GM23338 (cell line): ENCODE measurements at regions not wholly inside any gene's neighbourhood (a gene's known extent, or its start where the extent isn't known, plus 50 kb on each side); places are given as distances from the start of the nearest gene placed in this dataset.
A peak's percentile ranks its signal among the peaks of the same experiment; 100 is the strongest.

Experiments
- ATAC-seq: fragments of 200-7000 bp; cut with Tn5 transposase; 3 replicates; pipeline ENCODE4 v1.9.1; 2020
- DNase-seq: peaks from one replicate; pipeline ENCODE4 v3.0.0-alpha.2; 2015; ENCODE audit warnings: low spot score
- H2AFZ ChIP-seq: fragments of 200-600 bp; sonication (generic); 2 replicates; pipeline ENCODE4 v1.8.0; 2016; ENCODE audit warnings: antibody characterized with exemption, mild to moderate bottlenecking, moderate library complexity
- H3F3A ChIP-seq: fragments of 200-600 bp; sonication (generic); replicated peaks from 2 replicates; pipeline ENCODE4 v1.8.0; 2017; ENCODE audit warnings: antibody characterized with exemption, mixed run types, low read depth
- H3K27ac ChIP-seq: fragments of 200-600 bp; sonication (generic); 2 replicates; pipeline ENCODE4 v1.6.1; 2016; ENCODE audit warnings: low read depth
- H3K27me3 ChIP-seq: fragments of 200-600 bp; sonication (generic); 2 replicates; pipeline ENCODE4 v1.8.0; 2016; ENCODE audit warnings: mild to moderate bottlenecking, mixed run types, moderate library complexity; ENCODE audit not compliant: insufficient read depth
- H3K36me3 ChIP-seq: fragments of 200-600 bp; sonication (generic); 2 replicates; pipeline ENCODE4 v1.8.0; 2016; ENCODE audit warnings: mild to moderate bottlenecking; ENCODE audit not compliant: insufficient read depth
- H3K4me1 ChIP-seq: fragments of 200-600 bp; sonication (generic); 2 replicates; pipeline ENCODE4 v1.8.0; 2016; ENCODE audit warnings: mild to moderate bottlenecking, moderate library complexity; ENCODE audit not compliant: insufficient read depth
- H3K4me2 ChIP-seq: fragments of 200-600 bp; sonication (generic); 2 replicates; pipeline ENCODE4 v1.7.1; 2017; ENCODE audit warnings: mixed run types
- H3K4me3 ChIP-seq: fragments of 200-600 bp; sonication (generic); 2 replicates; pipeline ENCODE4 v1.6.1; 2016; ENCODE audit warnings: mixed run types
- H3K79me2 ChIP-seq: fragments of 200-600 bp; sonication (generic); replicated peaks from 2 replicates; pipeline ENCODE4 v1.8.0; 2017; ENCODE audit warnings: mild to moderate bottlenecking; ENCODE audit not compliant: insufficient read depth
- H3K9me2 ChIP-seq: fragments of 200-600 bp; sonication (generic); 2 replicates; pipeline ENCODE4 v1.8.0; 2017; ENCODE audit not compliant: insufficient read depth
- H4K20me1 ChIP-seq: fragments of 200-600 bp; sonication (generic); replicated peaks from 2 replicates; pipeline ENCODE4 v1.8.0; 2017; ENCODE audit warnings: mild to moderate bottlenecking; ENCODE audit not compliant: insufficient read depth
- H3K27ac Mint-ChIP-seq: 2 replicates; pipeline ENCODE4 v1.8.0; 2020; ENCODE audit warnings: inconsistent platforms, mild to moderate bottlenecking, moderate library complexity, mixed read lengths
- H3K27me3 Mint-ChIP-seq: 3 replicates; pipeline ENCODE4 v1.8.0; 2022; ENCODE audit warnings: low read depth, mild to moderate bottlenecking, moderate library complexity, mixed read lengths, inconsistent platforms; ENCODE audit not compliant: insufficient read depth, poor library complexity
- H3K36me3 Mint-ChIP-seq: 3 replicates; pipeline ENCODE4 v1.8.0; 2021; ENCODE audit warnings: low read depth, mild to moderate bottlenecking, inconsistent platforms, moderate library complexity, mixed read lengths
- H3K4me1 Mint-ChIP-seq: 3 replicates; pipeline ENCODE4 v1.8.0; 2020; ENCODE audit warnings: mild to moderate bottlenecking, inconsistent platforms, mixed read lengths
- H3K4me3 Mint-ChIP-seq: 3 replicates; pipeline ENCODE4 v1.8.0; 2021; ENCODE audit warnings: moderate library complexity, mild to moderate bottlenecking, inconsistent platforms, mixed read lengths
- H3K9me3 Mint-ChIP-seq: 3 replicates; pipeline ENCODE4 v1.8.0; 2020; ENCODE audit warnings: moderate library complexity, mild to moderate bottlenecking, inconsistent platforms, mixed read lengths
- CREB1 ChIP-seq: fragments of 250-450 bp; sonication (Bioruptor Pico); IDR thresholded peaks from 2 replicates; pipeline ENCODE4 v1.5.0; 2020; ENCODE audit warnings: low read depth, mild to moderate bottlenecking, moderate library complexity
- EZH2 ChIP-seq: fragments of 200-600 bp; sonication (generic); IDR thresholded peaks from one replicate; pipeline ENCODE4 v1.8.0; 2017; ENCODE audit warnings: antibody characterized with exemption, mild to moderate bottlenecking, low read depth; ENCODE audit not compliant: unreplicated experiment
- EZH2phosphoT487 ChIP-seq: fragments of 200-600 bp; sonication (generic); IDR thresholded peaks from one replicate; pipeline ENCODE4 v1.8.1; 2018; ENCODE audit warnings: antibody characterized with exemption; ENCODE audit not compliant: unreplicated experiment
- JUNB ChIP-seq: IDR thresholded peaks from one replicate; pipeline ENCODE4 v1.6.1; 2016; ENCODE audit warnings: antibody characterized with exemption; ENCODE audit not compliant: unreplicated experiment
- NANOG ChIP-seq: IDR thresholded peaks from 2 replicates; pipeline ENCODE4 v1.6.1; 2016; ENCODE audit warnings: antibody characterized with exemption, borderline replicate concordance
- POLR2AphosphoS5 ChIP-seq: IDR thresholded peaks from 2 replicates; pipeline ENCODE4 v1.6.1; 2016; ENCODE audit warnings: antibody characterized with exemption, low read depth
- ZNF331 ChIP-seq: fragments of 250-450 bp; sonication (Bioruptor Pico); IDR thresholded peaks from 2 replicates; pipeline ENCODE4 v1.5.0; 2020; ENCODE audit warnings: low read depth, mild to moderate bottlenecking, moderate library complexity
- ZNF462 ChIP-seq: fragments of 250-450 bp; sonication (Bioruptor Pico); IDR thresholded peaks from 2 replicates; pipeline ENCODE4 v1.5.0; 2020; ENCODE audit warnings: mild to moderate bottlenecking, moderate library complexity
- TF ChIP-seq, protein P1 (sequence below), 2 experiments: fragments of 200-600 bp in 1 of 2; sonication (generic) in 1 of 2; conservative IDR thresholded peaks; 2 replicates each; pipeline versions ENCODE4 v1.5.1 to v1.6.1; 2016 to 2017; ENCODE audit warnings: antibody characterized with exemption in 2 of 2, low read depth in 2 of 2, mild to moderate bottlenecking in 2 of 2, moderate library complexity in 1 of 2

GRCh38 chr14:34122650-34123049 lies 171.8 kb upstream of the EGLN3 start (continued):
- no peak for TF ChIP-seq ZNF331 (CRISPR knock-in tag)

DNA sequence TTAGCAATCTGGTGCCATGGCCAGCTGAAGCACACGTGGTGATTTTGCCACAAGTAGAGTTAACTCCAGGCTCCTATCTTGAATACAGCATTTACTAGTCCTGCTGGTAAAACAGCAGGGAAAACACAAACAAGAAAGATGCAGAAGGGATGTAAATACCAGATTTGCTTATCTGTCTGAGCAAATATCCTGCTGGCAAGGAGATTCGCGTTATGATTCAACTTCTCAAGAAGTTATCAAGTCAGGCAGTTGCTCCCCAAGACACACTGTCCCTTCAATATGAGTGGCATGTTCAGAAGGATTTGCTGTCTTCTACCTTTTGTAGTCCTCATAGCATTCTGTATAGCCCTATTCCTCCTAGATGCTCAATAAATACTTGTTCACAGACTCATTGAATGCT lies 171.2 kb upstream of the EGLN3 start:
- H3K4me3 Mint-ChIP-seq = no peak overlapping the region
- no peaks in the 10 kb centered on the region for H3K4me1 Mint-ChIP-seq
- H4K20me1 ChIP-seq = no peaks in the 10 kb centered on the region
- H3K9me3 Mint-ChIP-seq = no peaks in the 10 kb centered on the region; the same call in 2 of the 3 replicates
- TF ChIP-seq POLR2AphosphoS5 (no peak), JUNB (no peak), EZH2phosphoT487 (no peak), ZNF331 (CRISPR knock-in tag) (no peak), CREB1 (CRISPR knock-in tag) (no peak), EZH2 (no peak), ZNF462 (CRISPR knock-in tag) (no peak), NANOG (no peak)
- TF ChIP-seq, protein P1, sequence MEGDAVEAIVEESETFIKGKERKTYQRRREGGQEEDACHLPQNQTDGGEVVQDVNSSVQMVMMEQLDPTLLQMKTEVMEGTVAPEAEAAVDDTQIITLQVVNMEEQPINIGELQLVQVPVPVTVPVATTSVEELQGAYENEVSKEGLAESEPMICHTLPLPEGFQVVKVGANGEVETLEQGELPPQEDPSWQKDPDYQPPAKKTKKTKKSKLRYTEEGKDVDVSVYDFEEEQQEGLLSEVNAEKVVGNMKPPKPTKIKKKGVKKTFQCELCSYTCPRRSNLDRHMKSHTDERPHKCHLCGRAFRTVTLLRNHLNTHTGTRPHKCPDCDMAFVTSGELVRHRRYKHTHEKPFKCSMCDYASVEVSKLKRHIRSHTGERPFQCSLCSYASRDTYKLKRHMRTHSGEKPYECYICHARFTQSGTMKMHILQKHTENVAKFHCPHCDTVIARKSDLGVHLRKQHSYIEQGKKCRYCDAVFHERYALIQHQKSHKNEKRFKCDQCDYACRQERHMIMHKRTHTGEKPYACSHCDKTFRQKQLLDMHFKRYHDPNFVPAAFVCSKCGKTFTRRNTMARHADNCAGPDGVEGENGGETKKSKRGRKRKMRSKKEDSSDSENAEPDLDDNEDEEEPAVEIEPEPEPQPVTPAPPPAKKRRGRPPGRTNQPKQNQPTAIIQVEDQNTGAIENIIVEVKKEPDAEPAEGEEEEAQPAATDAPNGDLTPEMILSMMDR (conservative IDR thresholded peaks at IDR 0.05; ENCODE audit: low read depth in 2 of 2) = no peak
- H3F3A ChIP-seq = no peaks in the 10 kb centered on the region
- no peak overlapping the region for H3K4me2 ChIP-seq
- no peak for ATAC-seq
- peaks cover 2% of the 10 kb centered on the region for H3K27me3 Mint-ChIP-seq
- H3K79me2 ChIP-seq = no peaks in the 10 kb centered on the region
- H3K27ac Mint-ChIP-seq = no peak overlapping the region
- no peaks in the 10 kb centered on the region for H3K36me3 Mint-ChIP-seq
- 0 out of 2 replicates have a peak overlapping the region, but pooled peaks have one; percentile 28 for H2AFZ ChIP-seq
- H3K9me2 ChIP-seq = peaks cover 13% of the 10 kb centered on the region; the same call in 1 of the 2 replicates
- H3K36me3 ChIP-seq = no peaks in the 10 kb centered on the region
- no peak overlapping the region for H3K27ac ChIP-seq
- DNase-seq = no peak
- no peak overlapping the region for H3K4me3 ChIP-seq
- no peaks in the 10 kb centered on the region for H3K4me1 ChIP-seq
- no peaks in the 10 kb centered on the region for H3K27me3 ChIP-seq
